ENCODE measurements at regions not wholly inside any gene's neighbourhood (a gene's known extent, or its start where the extent isn't known, plus 50 kb on each side); places are given as distances from the start of the nearest gene placed in this dataset.

- Histone ChIP-seq H4K20me1 (ENCODE audit: control insufficient read depth, insufficient read depth, low read length, poor library complexity, severe bottlenecking) (no peaks in the 10 kb centered on the region), H3K4me1 (ENCODE audit: control insufficient read depth in 2 of 2, insufficient read depth in 2 of 2, low read length in 2 of 2) (peaks cover 22 to 23% of the 10 kb centered on the region in 2 donors), H3K9me3 (ENCODE audit: control extremely low read depth in 1 of 3, control insufficient read depth in 2 of 3, insufficient read depth in 1 of 3, low read length in 2 of 3) (no peaks in the 10 kb centered on the region), H3K36me3 (replicated peaks in 1 of 2; ENCODE audit: control extremely low read depth in 1 of 2, control insufficient read depth in 1 of 2, extremely low read depth in 1 of 2, insufficient read depth in 2 of 2, low read length in 1 of 2) (peaks cover 4 to 13% of the 10 kb centered on the region in 2 experiments), H3K27me3 (replicated peaks in 1 of 4; ENCODE audit: control extremely low read depth in 1 of 4, control insufficient read depth in 3 of 4, insufficient read depth in 4 of 4, low read length in 3 of 4) (no peaks in the 10 kb centered on the region), H3K79me2 (ENCODE audit: control insufficient read depth, insufficient read depth, low read length) (no peaks in the 10 kb centered on the region), H3K9ac (ENCODE audit: low read length) (no peak overlapping the region), H2AFZ (ENCODE audit: insufficient read depth, low read depth, low read length, poor library complexity, severe bottlenecking) (no peak overlapping the region), H3K4me2 (replicated peaks; ENCODE audit: low read depth, low read length, poor library complexity, severe bottlenecking) (no peak overlapping the region), H3K4me3 (ENCODE audit: control extremely low read depth in 1 of 5, extremely low read depth in 1 of 5, insufficient read depth in 1 of 5, low read depth in 2 of 5, low read length in 4 of 5) (no peak overlapping the region), H3K27ac (ENCODE audit: low read length in 2 of 2) (no peak overlapping the region)
- no peak overlapping the region for H3K4me3 Mint-ChIP-seq
- no peaks in the 10 kb centered on the region for H3K27me3 Mint-ChIP-seq
- no peaks in the 10 kb centered on the region for H3K9me3 Mint-ChIP-seq (ENCODE audit: insufficient read depth)
- no peak for TF ChIP-seq EZH2 (IDR thresholded peaks at IDR 0.05; ENCODE audit: borderline replicate concordance, insufficient read depth, low read depth, low read length, poor library complexity, severe bottlenecking)
- TF ChIP-seq, protein P1, sequence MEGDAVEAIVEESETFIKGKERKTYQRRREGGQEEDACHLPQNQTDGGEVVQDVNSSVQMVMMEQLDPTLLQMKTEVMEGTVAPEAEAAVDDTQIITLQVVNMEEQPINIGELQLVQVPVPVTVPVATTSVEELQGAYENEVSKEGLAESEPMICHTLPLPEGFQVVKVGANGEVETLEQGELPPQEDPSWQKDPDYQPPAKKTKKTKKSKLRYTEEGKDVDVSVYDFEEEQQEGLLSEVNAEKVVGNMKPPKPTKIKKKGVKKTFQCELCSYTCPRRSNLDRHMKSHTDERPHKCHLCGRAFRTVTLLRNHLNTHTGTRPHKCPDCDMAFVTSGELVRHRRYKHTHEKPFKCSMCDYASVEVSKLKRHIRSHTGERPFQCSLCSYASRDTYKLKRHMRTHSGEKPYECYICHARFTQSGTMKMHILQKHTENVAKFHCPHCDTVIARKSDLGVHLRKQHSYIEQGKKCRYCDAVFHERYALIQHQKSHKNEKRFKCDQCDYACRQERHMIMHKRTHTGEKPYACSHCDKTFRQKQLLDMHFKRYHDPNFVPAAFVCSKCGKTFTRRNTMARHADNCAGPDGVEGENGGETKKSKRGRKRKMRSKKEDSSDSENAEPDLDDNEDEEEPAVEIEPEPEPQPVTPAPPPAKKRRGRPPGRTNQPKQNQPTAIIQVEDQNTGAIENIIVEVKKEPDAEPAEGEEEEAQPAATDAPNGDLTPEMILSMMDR (IDR thresholded peaks at IDR 0.05) = no peak
- WGBS (ENCODE audit: insufficient coverage) = 100% methylated on average over 7 of the region's 15 CpGs
- ATAC-seq (ENCODE audit: low read depth) = no peak
- peaks cover 10% of the 10 kb centered on the region for H3K4me1 Mint-ChIP-seq
- DNase-seq = no peak
- intact Hi-C loops (cut with micrococcal nuclease) = no loop called here
- CTCF ChIA-PET = no interaction called here
- POLR2A ChIA-PET = interaction anchor here (0.6 kb wide), 1 partner anchor 61 kb away, joined by 4 read pairs; no protein-coding TSS in a partner anchor
- H3K27ac Mint-ChIP-seq = no peak overlapping the region
Observed at GRCh38 chr6:25083784-25084507, 148.2 kb upstream of the RIPOR2 start.

- no peak overlapping the region for H3K4me3 Mint-ChIP-seq
- peaks cover 11% of the 10 kb centered on the region for H3K4me1 Mint-ChIP-seq
- ChIA-PET CTCF (interaction anchor here (1.0 to 1.7 kb wide), 2 partner anchors 54 to 98 kb away, joined by 3 to 5 read pairs; no protein-coding TSS in a partner anchor), POLR2A (interaction anchor here (0.6 kb wide), 1 partner anchor 60 kb away, joined by 4 read pairs; no protein-coding TSS in a partner anchor)
- ATAC-seq (ENCODE audit: low read depth) (no peak), DNase-seq (no peak)
- no peaks in the 10 kb centered on the region for H3K27me3 Mint-ChIP-seq
- Histone ChIP-seq H3K4me3 (ENCODE audit: control extremely low read depth in 1 of 5, extremely low read depth in 1 of 5, insufficient read depth in 1 of 5, low read depth in 2 of 5, low read length in 4 of 5) (no peak overlapping the region), H3K27ac (ENCODE audit: low read length in 2 of 2) (no peak overlapping the region), H3K4me2 (replicated peaks; ENCODE audit: low read depth, low read length, poor library complexity, severe bottlenecking) (no peak overlapping the region), H3K27me3 (replicated peaks in 1 of 4; ENCODE audit: control extremely low read depth in 1 of 4, control insufficient read depth in 3 of 4, insufficient read depth in 4 of 4, low read length in 3 of 4) (no peaks in the 10 kb centered on the region), H3K79me2 (ENCODE audit: control insufficient read depth, insufficient read depth, low read length) (no peaks in the 10 kb centered on the region), H2AFZ (ENCODE audit: insufficient read depth, low read depth, low read length, poor library complexity, severe bottlenecking) (no peak overlapping the region), H3K9ac (ENCODE audit: low read length) (no peak overlapping the region), H3K36me3 (replicated peaks in 1 of 2; ENCODE audit: control extremely low read depth in 1 of 2, control insufficient read depth in 1 of 2, extremely low read depth in 1 of 2, insufficient read depth in 2 of 2, low read length in 1 of 2) (peaks cover 4 to 13% of the 10 kb centered on the region in 2 experiments), H3K9me3 (ENCODE audit: control extremely low read depth in 1 of 3, control insufficient read depth in 2 of 3, insufficient read depth in 1 of 3, low read length in 2 of 3) (no peaks in the 10 kb centered on the region), H4K20me1 (ENCODE audit: control insufficient read depth, insufficient read depth, low read length, poor library complexity, severe bottlenecking) (no peaks in the 10 kb centered on the region), H3K4me1 (ENCODE audit: control insufficient read depth in 2 of 2, insufficient read depth in 2 of 2, low read length in 2 of 2) (peaks cover 22 to 23% of the 10 kb centered on the region in 2 donors)
- TF ChIP-seq, protein P1 (IDR thresholded peaks at IDR 0.05) = no peak
- no peak for TF ChIP-seq EZH2 (IDR thresholded peaks at IDR 0.05; ENCODE audit: borderline replicate concordance, insufficient read depth, low read depth, low read length, poor library complexity, severe bottlenecking)
- H3K9me3 Mint-ChIP-seq (ENCODE audit: insufficient read depth) = no peaks in the 10 kb centered on the region
- H3K27ac Mint-ChIP-seq = no peak overlapping the region
- no CpG with 5 or more reads among the region's 1 CpG for WGBS (ENCODE audit: insufficient coverage)
- intact Hi-C loops (cut with micrococcal nuclease) = no loop called here
Observed at GRCh38 chr6:25084508-25084833, 148.7 kb upstream of the RIPOR2 start.
